Renal cortical epithelial cell (primary cell): ENCODE measurements at regions not wholly inside any gene's neighbourhood (a gene's known extent, or its start where the extent isn't known, plus 50 kb on each side); places are given as distances from the start of the nearest gene placed in this dataset.
"Not testable (repeated sequence)": the region's sequence is repeated elsewhere in the genome, so short reads cannot be mapped to it uniquely, and the experiment has no call there.

Source experiments
- DNase-seq: peaks from one replicate; pipeline ENCODE4 v3.0.0-alpha.2; 2011; ENCODE audit warnings: low read depth

GRCh38 chr16:88128556-88128955, 177.3 kb downstream of the BANP start:
- no peak for DNase-seq

GRCh38 chr16:88129133-88129532, 177.9 kb downstream of the BANP start:
- DNase-seq: not testable (repeated sequence)

GRCh38 chr16:88130016-88130415, 178.8 kb downstream of the BANP start:
- DNase-seq: no peak

- no peak for DNase-seq
Measured at GRCh38 chr16:88130681-88131080, 179.4 kb downstream of the BANP start.

GRCh38 chr16:88131256-88131655, 180.0 kb downstream of the BANP start:
- no peak for DNase-seq

GRCh38 chr16:88131966-88132365, 180.7 kb downstream of the BANP start:
- no peak for DNase-seq

GRCh38 chr16:88132836-88133506, 181.7 kb downstream of the BANP start:
- no peak for DNase-seq

GRCh38 chr16:88133507-88133843, 182.2 kb downstream of the BANP start:
- DNase-seq: no peak

- DNase-seq: not testable (repeated sequence)
Measured at GRCh38 chr16:88134172-88134898, 183.1 kb downstream of the BANP start.

GRCh38 chr16:88134899-88135682, 183.9 kb downstream of the BANP start:
- DNase-seq: not testable (repeated sequence)

GRCh38 chr16:88136211-88136713, 185.0 kb downstream of the BANP start:
- DNase-seq: not testable (repeated sequence)

- not testable (repeated sequence) for DNase-seq
Measured at GRCh38 chr16:88136939-88137338, 185.7 kb downstream of the BANP start.

- DNase-seq: not testable (repeated sequence)
Measured at GRCh38 chr16:88139141-88139540, 187.9 kb downstream of the BANP start.

GRCh38 chr16:88140195-88140594, 189.0 kb downstream of the BANP start:
- not testable (repeated sequence) for DNase-seq

GRCh38 chr16:88141580-88141979, 190.3 kb downstream of the BANP start:
- DNase-seq: no peak

- not testable (repeated sequence) for DNase-seq
Measured at GRCh38 chr16:88142056-88142935, 191.1 kb downstream of the BANP start.

- DNase-seq: not testable (repeated sequence)
Measured at GRCh38 chr16:88143122-88144027, 192.1 kb downstream of the BANP start.

- no peak for DNase-seq
Measured at GRCh38 chr16:88144028-88144511, 192.8 kb downstream of the BANP start.

- not testable (repeated sequence) for DNase-seq
Measured at GRCh38 chr16:88145376-88145775, 194.1 kb downstream of the BANP start.

GRCh38 chr16:88145824-88146405, 194.7 kb downstream of the BANP start:
- DNase-seq: not testable (repeated sequence)
